GM12801 (cell line): ENCODE measurements at regions not wholly inside any gene's neighbourhood (a gene's known extent, or its start where the extent isn't known, plus 50 kb on each side); places are given as distances from the start of the nearest gene placed in this dataset.

Experiments used
- CTCF ChIP-seq: IDR thresholded peaks from one replicate; pipeline ENCODE4 v1.5.1; 2011; ENCODE audit warnings: control low read depth; ENCODE audit not compliant: insufficient read length; ENCODE audit errors: extremely low read depth

GRCh38 chr5:166211640-166212039 lies 2079.8 kb upstream of the WWC1 start:
- TF ChIP-seq CTCF = no peak

DNA sequence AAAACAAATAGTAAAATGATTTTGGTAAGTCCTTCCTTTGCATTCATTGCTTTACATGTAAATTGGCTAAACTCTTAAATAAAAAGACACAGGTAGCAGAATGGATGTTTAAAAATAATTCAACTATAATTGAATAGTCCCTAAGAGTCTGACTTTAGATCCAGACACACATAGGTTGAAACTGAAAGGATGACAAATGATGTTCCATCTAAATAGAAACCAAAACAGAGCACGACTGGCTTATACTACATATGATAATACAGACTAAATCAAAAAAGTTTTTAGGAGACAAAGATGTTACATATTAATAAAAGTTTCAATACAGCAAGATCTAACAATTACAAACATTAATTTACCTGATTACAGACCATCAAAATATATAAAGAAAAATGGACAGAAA lies 2055.1 kb upstream of the WWC1 start:
- no peak for TF ChIP-seq CTCF

GRCh38 chr5:166240705-166241104 lies 2050.7 kb upstream of the WWC1 start:
- no peak for TF ChIP-seq CTCF

DNA sequence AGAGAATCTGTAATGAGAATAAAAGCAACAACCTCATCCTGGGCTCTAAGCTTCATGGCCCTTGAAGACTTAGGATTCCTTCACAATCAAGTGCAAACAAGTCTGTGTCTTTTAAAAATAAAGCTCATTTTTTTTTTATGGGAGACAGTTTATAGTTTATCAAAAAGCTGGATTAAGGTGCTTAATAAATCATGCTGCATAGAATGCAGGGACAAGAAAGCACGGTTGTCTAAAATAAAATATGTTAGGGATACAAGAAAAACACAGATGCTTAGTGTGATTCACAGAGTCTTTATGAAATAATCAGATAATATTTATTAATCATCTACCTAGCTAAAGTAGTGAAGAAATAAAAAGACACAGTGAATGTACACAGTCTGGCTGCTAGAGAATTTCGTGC lies 2045.9 kb upstream of the WWC1 start:
- TF ChIP-seq CTCF = no peak

DNA sequence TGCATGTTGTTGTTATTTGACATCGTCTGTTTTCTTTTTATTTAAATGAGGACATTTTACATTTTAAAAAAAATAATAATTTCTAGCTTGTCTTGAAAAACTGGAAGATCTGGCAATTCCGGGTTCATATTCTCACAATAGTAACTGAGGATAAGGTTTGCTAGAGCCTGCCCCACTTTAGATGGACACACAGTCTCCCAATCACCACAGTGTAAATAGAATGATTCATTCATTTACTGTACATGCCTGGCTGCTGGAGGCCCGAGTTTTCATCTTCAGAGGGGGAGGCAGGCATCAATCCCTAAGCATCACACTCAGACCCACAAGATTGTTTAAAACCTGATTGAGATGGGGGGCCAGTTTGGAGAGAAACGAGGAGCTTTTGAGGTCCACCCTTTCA lies 2039.7 kb upstream of the WWC1 start:
- TF ChIP-seq CTCF = no peak

GRCh38 chr5:166257661-166258060 lies 2033.8 kb upstream of the WWC1 start:
- no peak for TF ChIP-seq CTCF

DNA sequence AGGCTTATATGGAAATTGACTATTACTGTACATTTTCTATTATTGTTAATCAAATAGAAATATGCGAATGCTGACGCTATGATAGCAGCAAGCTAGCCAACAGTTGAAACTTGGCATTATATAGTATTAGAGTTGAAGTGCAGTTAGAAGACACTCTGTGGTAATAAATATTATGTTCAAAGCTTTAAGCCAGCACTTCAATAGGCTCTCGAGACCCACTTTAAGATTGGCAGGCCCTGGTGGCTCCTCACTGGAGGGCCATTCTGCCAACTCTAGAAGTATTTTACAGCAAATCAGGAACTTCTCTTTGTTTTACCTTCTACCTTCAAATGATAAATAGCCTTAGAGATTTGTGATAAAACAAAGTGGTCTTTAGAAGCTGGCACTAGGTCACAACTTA lies 2029.0 kb upstream of the WWC1 start:
- no peak for TF ChIP-seq CTCF

- TF ChIP-seq CTCF = no peak
These were observed 2023.5 kb upstream of the WWC1 start for GRCh38 chr5:166267907-166268306.
